ENCODE measurements at regions not wholly inside any gene's neighbourhood (a gene's known extent, or its start where the extent isn't known, plus 50 kb on each side); places are given as distances from the start of the nearest gene placed in this dataset.

- no peak overlapping the region for H3K4me3 ChIP-seq (ENCODE audit: low read length)
- no peak for TF ChIP-seq EZH2phosphoT487 (IDR thresholded peaks at IDR 0.05; ENCODE audit: low read length)
- TF ChIP-seq CTCF (IDR thresholded peaks at IDR 0.05; ENCODE audit: low read length): no peak
- TF ChIP-seq EZH2 (optimal IDR thresholded peaks at IDR 0.05; ENCODE audit: low read depth, low read length): no peak
- H3K4me2 ChIP-seq (ENCODE audit: low read depth, low read length): no peak overlapping the region
- no peaks in the 10 kb centered on the region for H3K9me2 ChIP-seq (replicated peaks; ENCODE audit: insufficient read depth, low read length)
- H3K27ac ChIP-seq (ENCODE audit: low read length): no peak overlapping the region
- H3K79me2 ChIP-seq (ENCODE audit: low read length): no peaks in the 10 kb centered on the region
- no peak for DNase-seq
- no peaks in the 10 kb centered on the region for H3K36me3 ChIP-seq (replicated peaks; ENCODE audit: insufficient read depth, low read length)
- no peak overlapping the region for H2AFZ ChIP-seq (ENCODE audit: low read length)
- H3K9ac ChIP-seq (ENCODE audit: low read length): no peak overlapping the region
- H3K27me3 ChIP-seq (replicated peaks; ENCODE audit: insufficient read depth, low read length): peaks cover 40% of the 10 kb centered on the region
- H3K4me1 ChIP-seq (ENCODE audit: low read length): no peaks in the 10 kb centered on the region
- no peaks in the 10 kb centered on the region for H4K20me1 ChIP-seq (ENCODE audit: insufficient read depth, low read length)
- no peaks in the 10 kb centered on the region for H3F3A ChIP-seq (ENCODE audit: insufficient read depth, low read length)
- no peaks in the 10 kb centered on the region for H3K9me3 ChIP-seq (replicated peaks; ENCODE audit: insufficient read depth, low read length)
Observed at GRCh38 chr14:101073598-101073965, 170.1 kb upstream of the RTL1 start.

GRCh38 chr14:101074196-101075024, 170.9 kb upstream of the RTL1 start:
- no peak for DNase-seq
- Histone ChIP-seq H3K4me3 (ENCODE audit: low read length) (no peak overlapping the region), H3K9ac (ENCODE audit: low read length) (no peak overlapping the region), H3K9me2 (replicated peaks; ENCODE audit: insufficient read depth, low read length) (no peaks in the 10 kb centered on the region), H3K27ac (ENCODE audit: low read length) (no peak overlapping the region), H3K9me3 (replicated peaks; ENCODE audit: insufficient read depth, low read length) (no peaks in the 10 kb centered on the region), H2AFZ (ENCODE audit: low read length) (no peak overlapping the region), H4K20me1 (ENCODE audit: insufficient read depth, low read length) (no peaks in the 10 kb centered on the region), H3K36me3 (replicated peaks; ENCODE audit: insufficient read depth, low read length) (no peaks in the 10 kb centered on the region), H3K79me2 (ENCODE audit: low read length) (no peaks in the 10 kb centered on the region), H3K4me1 (ENCODE audit: low read length) (no peaks in the 10 kb centered on the region), H3K27me3 (replicated peaks; ENCODE audit: insufficient read depth, low read length) (peaks cover 33% of the 10 kb centered on the region), H3K4me2 (ENCODE audit: low read depth, low read length) (no peak overlapping the region), H3F3A (ENCODE audit: insufficient read depth, low read length) (no peaks in the 10 kb centered on the region)
- TF ChIP-seq CTCF (IDR thresholded peaks at IDR 0.05; ENCODE audit: low read length): no peak
- TF ChIP-seq EZH2 (optimal IDR thresholded peaks at IDR 0.05; ENCODE audit: low read depth, low read length): no peak
- no peak for TF ChIP-seq EZH2phosphoT487 (IDR thresholded peaks at IDR 0.05; ENCODE audit: low read length)

GRCh38 chr14:101075025-101075800, 171.7 kb upstream of the RTL1 start:
- Histone ChIP-seq H3K9me3 (replicated peaks; ENCODE audit: insufficient read depth, low read length) (no peaks in the 10 kb centered on the region), H3K27me3 (replicated peaks; ENCODE audit: insufficient read depth, low read length) (peaks cover 28% of the 10 kb centered on the region), H3K4me3 (ENCODE audit: low read length) (no peak overlapping the region), H3K4me2 (ENCODE audit: low read depth, low read length) (no peak overlapping the region), H3K27ac (ENCODE audit: low read length) (no peak overlapping the region), H3K79me2 (ENCODE audit: low read length) (no peaks in the 10 kb centered on the region), H3K36me3 (replicated peaks; ENCODE audit: insufficient read depth, low read length) (no peaks in the 10 kb centered on the region), H2AFZ (ENCODE audit: low read length) (no peak overlapping the region), H4K20me1 (ENCODE audit: insufficient read depth, low read length) (no peaks in the 10 kb centered on the region), H3K9me2 (replicated peaks; ENCODE audit: insufficient read depth, low read length) (no peaks in the 10 kb centered on the region), H3K9ac (ENCODE audit: low read length) (no peak overlapping the region), H3K4me1 (ENCODE audit: low read length) (no peaks in the 10 kb centered on the region), H3F3A (ENCODE audit: insufficient read depth, low read length) (no peaks in the 10 kb centered on the region)
- TF ChIP-seq EZH2 (optimal IDR thresholded peaks at IDR 0.05; ENCODE audit: low read depth, low read length) (no peak), EZH2phosphoT487 (IDR thresholded peaks at IDR 0.05; ENCODE audit: low read length) (no peak), CTCF (IDR thresholded peaks at IDR 0.05; ENCODE audit: low read length) (no peak)
- no peak for DNase-seq

Measured in MM.1S (cell line).